ENCODE measurements at regions not wholly inside any gene's neighbourhood (a gene's known extent, or its start where the extent isn't known, plus 50 kb on each side); places are given as distances from the start of the nearest gene placed in this dataset.

DNA sequence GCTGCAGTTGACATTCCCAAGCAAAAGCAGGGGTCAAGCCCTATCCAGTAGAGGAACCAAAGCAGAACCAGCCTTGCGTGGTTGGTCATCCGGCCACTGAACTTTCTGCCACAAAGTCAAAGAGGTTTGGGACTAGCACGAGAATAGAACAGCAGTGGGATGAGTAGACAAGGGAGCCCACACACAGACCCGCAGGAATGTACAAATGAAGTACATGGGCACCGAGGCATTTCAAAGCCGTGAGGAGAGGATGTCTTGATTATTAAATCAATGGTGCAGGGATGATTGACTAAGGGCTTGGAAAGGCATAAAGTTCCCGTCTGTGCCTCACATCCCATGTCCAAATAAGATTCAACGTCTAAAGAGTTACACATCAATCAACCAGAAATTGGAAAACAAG lies 81.8 kb upstream of the TBC1D3K start (continued):
- no peak for TF ChIP-seq IRF2 (CRISPR knock-in tag; IDR thresholded peaks at IDR 0.05; ENCODE audit: borderline replicate concordance, low read depth)
- TF ChIP-seq CREB1 (CRISPR knock-in tag; IDR thresholded peaks at IDR 0.05), result no peak
- TF ChIP-seq, protein P1, sequence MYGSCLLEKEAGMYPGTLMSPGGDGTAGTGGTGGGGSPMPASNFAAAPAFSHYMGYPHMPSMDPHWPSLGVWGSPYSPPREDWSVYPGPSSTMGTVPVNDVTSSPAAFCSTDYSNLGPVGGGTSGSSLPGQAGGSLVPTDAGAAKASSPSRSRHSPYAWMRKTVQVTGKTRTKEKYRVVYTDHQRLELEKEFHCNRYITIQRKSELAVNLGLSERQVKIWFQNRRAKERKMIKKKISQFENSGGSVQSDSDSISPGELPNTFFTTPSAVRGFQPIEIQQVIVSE (CRISPR knock-in tag; IDR thresholded peaks at IDR 0.05; ENCODE audit: borderline replicate concordance), result no peak

DNA sequence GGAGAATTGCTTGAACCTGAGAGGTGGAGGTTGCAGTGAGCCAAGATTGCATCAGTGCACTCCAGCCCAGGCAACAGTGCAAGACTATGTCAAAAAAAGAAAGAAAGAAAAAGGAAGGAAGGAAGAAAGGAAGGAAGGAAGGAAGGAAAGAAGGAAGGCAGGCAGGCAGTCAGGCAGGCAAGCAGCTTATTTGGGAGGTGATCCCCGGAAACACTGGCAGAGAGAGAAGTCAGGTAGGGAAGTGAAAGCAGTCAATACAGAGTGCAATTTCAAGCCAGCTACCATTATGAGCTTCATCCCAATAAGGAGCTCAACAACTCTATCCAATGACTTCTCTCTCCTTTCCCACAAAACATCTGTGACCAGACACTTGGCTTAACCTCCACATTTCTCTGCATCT lies 83.0 kb upstream of the TBC1D3K start:
- Mint-ChIP-seq H3K4me1 (0 out of 2 replicates have a peak, but pooled peaks cover 2% of the 10 kb centered on the region), H3K36me3 (no peaks in the 10 kb centered on the region), H3K27ac (no peak overlapping the region), H3K9me3 (no peaks in the 10 kb centered on the region), H3K4me3 (no peak overlapping the region), H3K27me3 (ENCODE audit: low read depth) (no peaks in the 10 kb centered on the region; the same call in none of the 2 replicates)
- ATAC-seq (no peak), DNase-seq (ENCODE audit: low spot score) (no peak)
- POLR2A ChIA-PET, result no interaction called here
- CTCF ChIA-PET, result no interaction called here
- TF ChIP-seq KAT7 (CRISPR knock-in tag; IDR thresholded peaks at IDR 0.05; ENCODE audit: borderline replicate concordance) (no peak), TEAD4 (CRISPR knock-in tag; IDR thresholded peaks at IDR 0.05) (no peak), ZBTB43 (CRISPR knock-in tag; IDR thresholded peaks at IDR 0.05) (no peak), AR (CRISPR knock-in tag; IDR thresholded peaks at IDR 0.05) (no peak)

- CTCF ChIA-PET, result no interaction called here
- no peak overlapping the region for H3K27ac Mint-ChIP-seq
- TF ChIP-seq, protein P2, sequence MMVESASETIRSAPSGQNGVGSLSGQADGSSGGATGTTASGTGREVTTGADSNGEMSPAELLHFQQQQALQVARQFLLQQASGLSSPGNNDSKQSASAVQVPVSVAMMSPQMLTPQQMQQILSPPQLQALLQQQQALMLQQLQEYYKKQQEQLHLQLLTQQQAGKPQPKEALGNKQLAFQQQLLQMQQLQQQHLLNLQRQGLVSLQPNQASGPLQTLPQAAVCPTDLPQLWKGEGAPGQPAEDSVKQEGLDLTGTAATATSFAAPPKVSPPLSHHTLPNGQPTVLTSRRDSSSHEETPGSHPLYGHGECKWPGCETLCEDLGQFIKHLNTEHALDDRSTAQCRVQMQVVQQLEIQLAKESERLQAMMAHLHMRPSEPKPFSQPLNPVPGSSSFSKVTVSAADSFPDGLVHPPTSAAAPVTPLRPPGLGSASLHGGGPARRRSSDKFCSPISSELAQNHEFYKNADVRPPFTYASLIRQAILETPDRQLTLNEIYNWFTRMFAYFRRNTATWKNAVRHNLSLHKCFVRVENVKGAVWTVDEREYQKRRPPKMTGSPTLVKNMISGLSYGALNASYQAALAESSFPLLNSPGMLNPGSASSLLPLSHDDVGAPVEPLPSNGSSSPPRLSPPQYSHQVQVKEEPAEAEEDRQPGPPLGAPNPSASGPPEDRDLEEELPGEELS (CRISPR knock-in tag; IDR thresholded peaks at IDR 0.05), result no peak
- TF ChIP-seq ZNF423 (CRISPR knock-in tag; IDR thresholded peaks at IDR 0.05) (no peak), MLX (CRISPR knock-in tag; IDR thresholded peaks at IDR 0.05) (no peak), CREB1 (CRISPR knock-in tag; IDR thresholded peaks at IDR 0.05) (no peak), GABPB1 (CRISPR knock-in tag; IDR thresholded peaks at IDR 0.05) (no peak), ZNF512 (CRISPR knock-in tag; IDR thresholded peaks at IDR 0.05; ENCODE audit: borderline replicate concordance) (no peak), HMGXB4 (CRISPR knock-in tag; IDR thresholded peaks at IDR 0.05) (no peak), CBFB (CRISPR knock-in tag; IDR thresholded peaks at IDR 0.05; ENCODE audit: low read depth) (no peak), ZNF219 (CRISPR knock-in tag; IDR thresholded peaks at IDR 0.05; ENCODE audit: borderline replicate concordance) (no peak)
Measured at GRCh38 chr17:37840576-37840975, 83.6 kb upstream of the TBC1D3K start.

More at GRCh38 chr17:37840576-37840975, 83.6 kb upstream of the TBC1D3K start:
- Mint-ChIP-seq H3K9me3 (no peaks in the 10 kb centered on the region), H3K4me1 (0 out of 2 replicates have a peak, but pooled peaks cover 4% of the 10 kb centered on the region), H3K4me3 (no peak overlapping the region), H3K27me3 (ENCODE audit: low read depth) (no peaks in the 10 kb centered on the region; the same call in none of the 2 replicates), H3K36me3 (no peaks in the 10 kb centered on the region)
- POLR2A ChIA-PET, result no interaction called here
- DNase-seq (ENCODE audit: low spot score), result no peak
- ATAC-seq, result no peak
